GM18498 (cell line): ENCODE measurements at regions not wholly inside any gene's neighbourhood (a gene's known extent, or its start where the extent isn't known, plus 50 kb on each side); places are given as distances from the start of the nearest gene placed in this dataset.
"Not testable (repeated sequence)": the region's sequence is repeated elsewhere in the genome, so short reads cannot be mapped to it uniquely, and the experiment has no call there.

ENCODE experiments used
- ATAC-seq: cut with Tn5 transposase; IDR thresholded peaks from one replicate; pipeline ENCODE4 v1.9.1; 2021; ENCODE audit warnings: mild to moderate bottlenecking, moderate library complexity; ENCODE audit not compliant: unreplicated experiment

- ATAC-seq: no peak
Measured at GRCh38 chr6:139536751-139537617, 162.5 kb upstream of the CITED2 start.

GRCh38 chr6:139534472-139535115 lies 160.1 kb upstream of the CITED2 start:
- peak; percentile 66 for ATAC-seq

- ATAC-seq: peak; percentile 19
Measured at GRCh38 chr6:139533573-139534471, 159.4 kb upstream of the CITED2 start.

DNA sequence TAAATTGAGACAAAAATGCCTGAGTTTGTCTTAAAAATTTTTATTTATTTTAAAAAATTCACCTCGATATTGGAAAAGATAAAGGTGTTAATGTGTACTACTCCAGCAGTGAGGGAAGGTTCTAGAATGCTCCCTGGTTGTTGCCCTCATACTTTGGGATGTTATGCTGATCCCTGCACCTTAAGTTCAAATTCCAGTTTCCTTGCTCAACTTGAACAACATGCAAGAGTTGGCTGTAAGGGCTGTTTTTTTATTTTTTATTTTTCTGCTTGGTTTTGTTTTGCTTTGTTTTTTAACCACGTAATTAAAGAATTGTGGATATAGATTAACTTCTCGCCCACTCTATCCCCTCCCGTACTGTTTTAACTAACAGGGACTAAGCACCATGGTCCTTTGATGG lies 158.7 kb upstream of the CITED2 start:
- ATAC-seq: no peak

GRCh38 chr6:139531148-139532115 lies 157.0 kb upstream of the CITED2 start:
- ATAC-seq: no peak

DNA sequence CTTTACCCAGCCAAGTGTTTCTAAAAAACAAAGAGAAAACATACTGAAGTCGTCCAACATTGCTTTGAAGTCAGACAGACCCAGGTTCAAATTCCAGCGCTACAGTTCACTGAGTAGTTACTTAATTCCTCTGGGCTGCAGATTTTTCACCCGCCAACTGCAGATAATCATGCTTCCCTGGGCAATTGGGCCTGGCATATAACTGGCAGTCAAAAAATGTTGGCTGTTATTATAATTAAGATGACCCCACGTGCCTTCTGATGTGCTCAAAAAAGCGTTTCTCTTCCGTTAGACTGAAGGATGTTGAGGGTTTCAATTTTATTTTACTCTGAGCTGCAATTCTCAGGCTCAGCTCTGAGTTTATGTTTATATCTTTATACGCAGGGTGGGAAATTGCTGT lies 156.1 kb upstream of the CITED2 start:
- no peak for ATAC-seq

- no peak for ATAC-seq
Measured at GRCh38 chr6:139529420-139529819, 155.0 kb upstream of the CITED2 start.

GRCh38 chr6:139528471-139528870 lies 154.0 kb upstream of the CITED2 start:
- ATAC-seq: no peak

DNA sequence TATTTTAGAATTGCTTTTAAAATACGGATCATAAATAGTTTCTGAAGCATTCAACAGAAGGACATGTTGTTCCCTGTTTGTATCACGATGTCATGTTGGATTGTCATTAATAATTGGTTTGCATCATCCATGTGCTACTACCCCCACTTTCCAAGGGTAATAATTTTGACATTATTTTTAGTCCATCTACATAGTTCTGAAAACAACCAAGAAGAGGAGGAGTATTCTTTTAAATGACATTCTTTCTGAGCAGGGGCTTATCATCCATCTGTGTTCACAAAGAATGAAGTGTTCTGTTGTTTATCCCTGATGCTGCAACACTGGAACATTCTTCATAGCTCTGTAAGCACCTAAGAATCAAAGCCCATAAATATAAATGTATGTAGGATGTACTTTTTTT lies 151.0 kb upstream of the CITED2 start:
- ATAC-seq: no peak

DNA sequence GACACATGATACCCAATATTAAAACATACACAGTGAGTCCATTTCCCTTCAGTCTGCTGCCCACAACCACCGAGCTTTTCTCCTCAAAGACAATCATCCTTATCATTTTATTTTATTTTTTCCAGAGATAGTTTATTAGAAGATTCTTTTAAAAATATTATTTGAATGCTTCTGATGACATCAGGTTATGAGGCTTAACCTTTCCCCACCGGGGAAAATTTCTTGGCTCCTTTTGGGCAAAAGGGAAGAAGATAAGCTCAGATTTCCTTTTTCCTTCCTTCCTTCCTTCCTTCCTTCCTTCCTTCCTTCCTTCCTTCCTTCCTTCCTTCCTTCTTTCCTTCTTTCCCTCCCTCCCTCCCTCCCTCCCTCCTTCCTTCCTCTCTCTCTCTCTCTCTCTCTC lies 149.5 kb upstream of the CITED2 start:
- no peak for ATAC-seq

- ATAC-seq: no peak
Measured at GRCh38 chr6:139522511-139523220, 148.2 kb upstream of the CITED2 start.

DNA sequence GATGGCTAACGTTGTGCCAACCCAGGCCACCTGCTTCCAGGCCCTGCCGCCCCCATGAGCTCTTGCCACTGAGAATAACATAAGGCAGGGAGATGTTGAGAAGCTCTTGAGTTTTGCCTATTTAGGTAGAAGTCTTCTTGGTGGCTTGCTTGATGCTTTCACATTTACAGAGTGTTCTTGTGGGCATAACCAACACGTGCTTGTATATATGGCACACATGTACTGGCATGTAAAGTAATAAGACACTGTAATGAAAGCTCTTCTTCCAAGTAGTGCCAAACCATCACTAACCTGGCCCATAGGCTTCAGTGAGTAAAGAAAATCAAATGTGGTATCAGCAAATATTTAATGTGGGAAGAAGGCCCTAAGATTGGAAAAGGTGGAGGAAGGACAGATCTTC lies 146.9 kb upstream of the CITED2 start:
- no peak for ATAC-seq

GRCh38 chr6:139520321-139520768 lies 145.9 kb upstream of the CITED2 start:
- ATAC-seq: no peak

- ATAC-seq: no peak
Measured at GRCh38 chr6:139519571-139520031, 145.2 kb upstream of the CITED2 start.

GRCh38 chr6:139519097-139519496 lies 144.6 kb upstream of the CITED2 start:
- no peak for ATAC-seq

- ATAC-seq: no peak
Measured at GRCh38 chr6:139518556-139519091, 144.2 kb upstream of the CITED2 start.

GRCh38 chr6:139517998-139518555 lies 143.6 kb upstream of the CITED2 start:
- not testable (repeated sequence) for ATAC-seq

DNA sequence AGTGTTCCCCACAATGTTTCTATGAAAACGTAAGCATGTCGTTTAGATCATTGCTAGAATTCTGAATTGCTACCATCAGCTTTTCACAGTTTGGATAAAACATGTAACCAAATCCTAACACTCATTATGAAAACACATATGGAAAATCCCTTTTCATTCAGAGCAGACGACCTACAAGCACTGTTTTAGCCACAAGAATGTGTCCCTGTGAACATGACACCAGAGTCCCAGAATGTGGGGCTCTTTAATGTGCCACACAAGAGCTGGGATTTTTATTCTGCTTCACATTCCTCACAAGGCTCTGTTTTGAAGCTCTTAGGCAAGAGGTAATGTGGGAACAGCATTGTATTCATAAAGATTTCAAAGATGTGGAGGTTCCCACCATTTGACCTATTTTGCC lies 141.1 kb upstream of the CITED2 start:
- no peak for ATAC-seq

- ATAC-seq: no peak
Measured at GRCh38 chr6:139514819-139515218, 140.4 kb upstream of the CITED2 start.
